Dedifferentiated amniotic fluid mesenchymal stem cell (primary cell): ENCODE measurements at regions not wholly inside any gene's neighbourhood (a gene's known extent, or its start where the extent isn't known, plus 50 kb on each side); places are given as distances from the start of the nearest gene placed in this dataset.

Experiments used
- DNase-seq: peaks from one replicate; pipeline ENCODE4 v3.0.0-alpha.2; 2016; ENCODE audit errors: extremely low spot score

DNA sequence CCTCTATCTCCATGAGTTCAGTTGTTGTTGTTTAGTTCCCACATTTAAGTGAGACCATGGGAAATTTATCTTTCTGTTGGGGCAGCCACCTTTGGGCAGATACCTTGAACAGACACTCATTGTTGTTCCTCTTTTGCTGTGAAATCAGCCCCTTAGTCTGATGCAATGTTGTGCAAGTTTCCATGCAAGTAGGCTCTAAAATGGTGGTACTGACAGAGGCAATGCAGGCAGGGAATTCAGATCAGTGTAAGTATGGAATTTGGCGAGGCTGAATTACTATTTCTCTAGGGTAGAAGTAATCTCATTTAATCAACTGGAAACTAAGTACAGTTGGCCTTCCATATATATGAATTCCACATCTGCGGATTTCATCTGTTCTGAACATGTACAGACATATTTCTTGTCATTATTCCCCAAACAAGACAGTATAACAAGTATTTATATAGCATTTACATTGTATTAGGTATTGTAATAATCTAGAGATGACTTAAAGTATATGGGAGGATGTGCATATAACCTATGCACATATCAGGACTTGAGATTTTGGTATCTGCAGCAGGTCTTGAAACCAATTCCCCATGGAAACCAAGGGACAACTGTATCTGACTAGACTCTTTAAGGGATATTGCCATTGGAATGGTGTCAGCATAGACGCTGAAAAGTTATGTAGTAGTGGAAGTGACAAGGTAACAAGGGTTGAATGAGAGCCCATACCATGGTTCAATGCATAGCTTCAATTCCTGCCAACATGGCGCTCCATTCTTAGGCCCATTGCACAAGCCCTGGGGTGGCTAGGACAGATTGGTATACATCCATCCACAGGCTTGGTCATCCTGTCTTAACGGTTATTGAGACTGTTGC lies 281.5 kb upstream of the HTR2A start:
- no peak for DNase-seq

DNA sequence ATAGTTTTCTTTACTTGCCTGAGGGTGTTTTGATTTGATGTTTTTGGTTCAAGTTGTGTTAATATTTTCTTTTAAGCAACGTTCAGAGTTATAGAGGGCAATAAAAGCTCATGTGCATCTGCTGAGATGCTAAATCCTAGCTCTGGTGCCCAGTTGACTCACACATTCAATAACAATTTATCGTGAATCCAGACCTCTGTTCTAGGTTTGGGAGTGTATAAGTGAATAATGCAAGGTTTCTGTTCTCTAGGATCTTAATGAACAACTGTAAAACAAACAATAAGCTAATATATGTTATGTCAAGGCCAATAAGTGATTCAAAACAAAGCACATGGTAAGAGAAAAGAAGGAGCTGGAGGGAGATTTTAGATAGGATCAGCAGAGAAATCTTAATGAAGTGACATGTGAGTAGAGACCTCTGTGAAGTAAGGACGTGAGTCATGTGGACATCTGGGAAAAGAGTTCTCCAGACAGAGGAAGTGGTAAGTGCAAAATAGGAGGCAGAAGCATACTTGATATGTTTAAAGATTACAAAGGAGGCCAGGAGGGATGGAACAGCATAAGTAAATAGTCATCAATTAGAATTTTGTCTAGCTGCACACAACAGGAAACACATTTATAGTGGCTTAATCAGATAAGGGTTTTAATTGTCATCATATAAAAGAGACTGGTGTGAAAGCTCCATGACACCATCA lies 278.5 kb upstream of the HTR2A start:
- DNase-seq: no peak

DNA sequence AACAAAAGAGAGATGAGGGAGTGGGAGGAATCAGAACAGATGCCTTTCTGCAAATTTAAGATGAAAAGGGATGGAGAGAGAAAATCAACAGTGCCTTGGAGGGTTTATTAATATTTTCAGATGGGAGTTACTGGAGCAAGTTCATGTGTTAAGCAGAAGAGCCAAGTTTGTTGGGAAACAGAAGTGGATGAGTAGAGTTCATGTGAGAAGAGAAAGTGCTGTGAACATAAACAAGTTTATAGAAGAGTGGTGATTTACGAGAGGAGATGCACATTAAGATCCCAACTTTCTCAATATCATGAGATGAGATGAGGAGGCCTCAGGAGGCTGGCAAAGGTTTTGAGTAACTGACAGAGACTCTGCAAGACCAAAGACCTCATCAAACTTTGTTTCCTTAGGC lies 274.1 kb upstream of the HTR2A start:
- DNase-seq: no peak

DNA sequence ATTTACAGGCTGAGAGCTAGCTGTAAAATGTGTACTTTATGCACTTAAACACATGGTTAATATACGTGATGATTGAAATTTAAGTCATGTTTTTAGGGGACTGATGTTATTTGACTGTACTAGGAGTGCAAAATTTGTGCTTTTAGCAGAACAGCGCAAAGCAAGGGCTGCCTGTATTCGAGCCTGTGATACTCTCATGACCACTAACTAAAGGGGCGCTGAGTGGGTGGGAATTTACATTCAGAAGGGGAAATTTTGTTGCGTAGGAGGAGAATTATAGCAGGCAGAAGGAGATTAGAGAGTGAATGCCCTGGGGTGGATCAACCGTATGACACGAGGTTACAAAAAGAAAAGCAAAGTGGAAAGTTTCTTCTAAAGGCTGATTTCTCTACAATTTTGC lies 271.8 kb upstream of the HTR2A start:
- DNase-seq: no peak

GRCh38 chr13:47168066-47168465 lies 271.2 kb upstream of the HTR2A start:
- DNase-seq: peak; percentile 59

- no peak for DNase-seq
Measured at GRCh38 chr13:47166336-47166735, 269.5 kb upstream of the HTR2A start.

DNA sequence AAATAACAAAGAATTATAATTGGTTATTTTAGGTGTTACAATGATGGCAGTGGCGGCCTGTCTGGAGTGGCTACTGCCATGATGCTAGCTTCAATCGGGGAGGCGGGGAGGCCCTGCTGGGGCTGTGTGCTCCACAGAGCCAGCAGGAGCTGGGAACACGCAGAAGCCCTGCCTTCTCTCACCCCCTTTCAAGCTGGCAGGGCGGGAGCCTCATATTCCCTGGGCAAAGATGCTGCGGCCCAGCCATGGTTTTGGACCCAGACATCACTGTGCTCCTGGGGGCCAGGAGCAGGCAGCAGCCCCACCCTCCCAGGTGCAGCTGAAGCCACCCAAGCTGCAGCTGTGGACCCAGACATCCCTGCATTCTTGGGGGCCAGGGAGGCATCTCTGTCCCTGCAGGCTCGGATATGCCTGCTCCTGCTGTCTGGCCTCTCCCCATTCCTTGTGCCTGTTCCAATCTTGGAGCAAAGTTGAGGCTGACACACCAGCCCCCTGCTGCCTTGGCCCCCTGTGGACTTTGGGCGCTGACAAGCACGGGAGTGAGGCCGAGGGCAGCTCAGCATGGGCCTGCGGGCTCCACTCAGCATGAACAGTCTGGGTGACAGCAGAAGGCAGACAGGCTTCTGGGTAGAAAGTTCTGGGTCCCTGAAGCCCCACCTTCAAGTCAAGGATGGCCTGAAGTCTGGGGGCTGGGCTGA lies 263.1 kb upstream of the HTR2A start:
- no peak for DNase-seq

DNA sequence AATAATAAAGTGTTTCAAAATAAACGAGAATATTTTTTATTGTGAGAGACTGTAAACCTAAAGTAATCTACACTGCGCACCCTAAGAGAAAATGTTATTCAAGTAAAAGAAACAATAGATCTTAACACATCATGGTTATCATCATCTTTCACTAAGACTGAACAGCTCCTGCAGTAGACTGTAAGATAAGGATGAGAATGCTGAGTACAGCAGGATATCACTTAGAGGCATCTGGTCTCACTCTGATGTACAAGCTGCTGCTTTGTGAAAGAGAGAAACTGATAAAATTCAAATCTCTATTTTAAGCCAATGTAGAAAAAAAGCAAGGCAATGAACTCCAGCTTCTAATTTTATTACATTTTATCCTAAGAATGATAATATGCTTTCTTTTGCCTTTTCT lies 261.7 kb upstream of the HTR2A start:
- no peak for DNase-seq

- DNase-seq: no peak
Measured at GRCh38 chr13:47148543-47148942, 251.7 kb upstream of the HTR2A start.

DNA sequence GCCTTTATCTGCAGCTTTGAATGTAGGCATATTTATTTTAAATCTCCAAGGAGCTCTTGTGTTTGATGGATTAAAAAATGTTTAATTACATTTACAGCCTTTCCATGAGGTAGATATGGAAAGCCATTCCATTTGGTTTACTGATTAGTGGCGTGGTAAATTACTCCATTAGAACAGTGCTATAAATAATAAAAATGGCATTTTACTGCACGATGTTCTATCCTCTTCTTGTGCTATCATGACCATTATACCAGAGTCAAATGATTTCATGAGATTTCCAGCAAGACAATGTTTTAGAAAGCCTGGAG lies 250.9 kb upstream of the HTR2A start:
- no peak for DNase-seq

DNA sequence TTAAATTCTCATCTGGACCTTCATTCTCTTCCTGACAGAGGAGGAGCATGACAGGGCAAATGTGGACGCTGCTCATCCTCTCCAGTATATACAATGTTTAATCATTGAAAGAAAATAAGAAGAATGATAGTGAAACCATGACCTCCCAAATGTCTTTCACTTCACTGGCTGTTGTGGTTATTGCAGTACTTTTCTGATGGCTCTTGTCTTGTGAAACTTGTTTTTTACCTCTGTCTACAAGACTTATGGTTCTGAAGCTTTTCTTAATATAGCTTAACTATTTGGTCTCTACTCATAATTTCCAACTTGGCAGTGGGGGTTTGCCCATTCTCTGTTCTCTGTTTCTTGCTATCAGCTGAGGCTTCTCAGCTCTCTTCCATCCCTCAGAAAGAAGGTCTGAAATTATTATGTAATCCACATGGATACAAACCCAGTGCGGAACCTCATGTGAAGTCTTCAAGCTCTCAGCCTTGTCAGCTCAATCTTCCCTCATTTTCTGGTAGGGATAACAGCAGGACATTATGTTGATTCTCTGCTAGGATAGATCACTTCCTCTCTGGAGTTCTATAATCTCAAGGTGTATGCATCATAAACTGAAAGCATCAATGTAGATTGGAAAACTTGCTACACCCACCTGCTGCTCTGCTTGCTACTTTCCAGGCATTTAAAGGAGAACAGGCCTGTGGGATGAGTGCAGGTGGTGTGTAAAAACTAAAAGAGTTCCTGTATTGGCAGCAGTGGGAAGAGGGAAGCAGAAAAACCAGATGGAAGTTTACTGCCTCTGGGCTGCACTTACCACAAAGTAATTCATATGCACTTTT lies 250.3 kb upstream of the HTR2A start:
- DNase-seq: no peak

- no peak for DNase-seq
Measured at GRCh38 chr13:47146136-47146535, 249.3 kb upstream of the HTR2A start.

DNA sequence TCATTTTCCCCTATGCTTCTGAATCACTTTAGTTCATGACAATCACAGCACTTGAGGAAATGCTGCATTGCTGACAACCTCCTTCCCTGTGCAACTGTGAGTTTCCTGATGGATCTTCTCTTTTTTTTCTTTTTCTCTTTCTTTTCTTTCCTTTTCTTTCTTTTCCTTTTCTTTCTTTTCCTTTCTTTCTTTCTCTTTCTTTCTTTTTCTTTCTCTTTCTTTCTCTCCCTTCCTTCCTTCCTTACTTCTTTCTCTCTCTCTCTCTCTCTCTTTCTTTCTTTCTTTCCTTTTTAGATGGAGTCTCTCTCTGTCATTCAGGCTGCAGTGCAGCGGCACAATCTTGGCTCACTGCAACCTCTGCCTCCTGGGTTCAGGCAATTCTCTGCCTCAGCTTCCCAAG lies 247.9 kb upstream of the HTR2A start:
- no peak for DNase-seq

DNA sequence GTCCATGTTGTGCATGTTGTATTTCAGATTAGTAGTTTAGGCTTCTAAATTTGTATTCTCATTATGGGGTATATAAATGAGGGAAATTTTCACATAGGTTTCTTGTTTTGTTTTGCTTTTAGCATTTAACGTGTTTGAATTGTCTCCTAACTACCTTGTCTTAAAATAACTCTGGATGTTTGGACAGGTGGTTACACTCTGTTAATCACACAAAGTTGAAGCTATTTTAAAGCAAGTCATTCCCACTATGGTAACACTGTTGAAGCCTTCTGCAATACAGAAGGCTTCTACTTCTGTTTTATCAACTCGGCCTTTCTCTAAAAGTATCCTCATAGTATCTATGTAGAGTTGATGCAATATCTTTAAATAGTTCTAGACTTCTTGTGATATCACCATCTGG lies 245.3 kb upstream of the HTR2A start:
- DNase-seq: no peak

- DNase-seq: no peak
Measured at GRCh38 chr13:47139519-47139918, 242.7 kb upstream of the HTR2A start.

DNA sequence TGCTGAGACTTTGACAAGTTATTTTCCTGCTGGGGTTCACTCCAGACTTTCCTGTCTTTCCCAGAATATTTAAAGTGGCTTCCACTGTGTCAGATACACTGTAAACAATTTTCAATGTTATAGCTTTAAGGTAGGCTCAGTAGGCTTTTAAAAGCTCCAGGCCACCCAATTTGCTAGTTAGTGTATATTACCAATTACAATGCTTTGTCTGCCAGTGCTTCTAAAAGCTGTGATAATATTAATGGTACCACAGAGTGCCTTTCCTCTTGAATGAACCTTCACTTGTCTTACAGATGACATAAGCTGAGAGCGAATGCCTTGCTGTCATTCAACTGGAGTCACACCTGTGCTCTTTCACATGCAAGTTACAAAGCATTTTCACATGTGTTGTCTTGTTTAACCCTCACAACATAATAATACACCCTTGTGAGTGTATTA lies 239.7 kb upstream of the HTR2A start:
- no peak for DNase-seq

GRCh38 chr13:47135800-47136503 lies 239.1 kb upstream of the HTR2A start:
- no peak for DNase-seq

DNA sequence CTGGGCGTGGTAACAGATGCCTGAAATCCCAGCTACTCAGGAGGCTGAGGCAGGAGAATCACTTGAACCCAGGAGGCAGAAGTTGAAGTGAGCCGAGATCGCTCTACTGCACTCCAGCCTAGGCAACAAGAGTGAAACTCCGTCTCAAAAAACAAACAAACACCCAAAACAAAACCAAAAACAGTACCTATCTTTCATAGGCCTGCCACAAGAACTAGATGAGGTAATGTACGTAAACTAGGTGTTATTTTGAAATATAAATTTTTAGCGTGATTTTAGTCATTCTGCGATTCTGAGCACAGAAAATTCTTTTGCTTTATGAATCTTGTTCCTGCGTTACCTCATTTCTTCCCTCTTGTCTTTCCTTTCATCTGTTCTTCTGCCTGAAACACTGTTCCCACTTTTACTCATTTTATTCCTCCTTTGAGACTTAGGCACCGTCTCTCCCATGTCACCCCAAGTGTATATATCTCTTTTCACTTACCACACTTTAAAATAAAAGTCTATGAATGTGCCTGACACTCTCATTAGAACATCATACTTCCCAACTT lies 238.2 kb upstream of the HTR2A start:
- no peak for DNase-seq

- DNase-seq: no peak
Measured at GRCh38 chr13:47133011-47133445, 236.2 kb upstream of the HTR2A start.

DNA sequence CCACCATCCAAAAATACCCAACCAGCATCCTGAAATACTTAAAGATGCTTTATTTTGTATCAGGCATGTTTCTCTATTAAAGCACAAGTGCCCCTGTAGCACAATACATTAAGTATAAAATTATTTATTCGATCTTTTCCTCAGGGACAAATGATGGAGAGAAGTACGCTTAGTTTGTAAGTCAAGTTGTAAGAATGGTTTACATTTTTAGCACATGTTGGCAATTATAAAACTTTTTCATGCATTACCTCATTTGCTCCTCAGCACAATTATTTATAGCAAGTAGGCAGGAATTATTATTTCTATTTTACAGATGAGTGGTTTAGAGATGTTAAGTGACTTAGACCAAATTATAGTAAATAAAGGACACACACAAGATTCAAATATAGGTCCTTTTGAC lies 232.6 kb upstream of the HTR2A start:
- no peak for DNase-seq

- DNase-seq: no peak
Measured at GRCh38 chr13:47126432-47126831, 229.6 kb upstream of the HTR2A start.
